Caco-2 (cell line): ENCODE measurements at regions not wholly inside any gene's neighbourhood (a gene's known extent, or its start where the extent isn't known, plus 50 kb on each side); places are given as distances from the start of the nearest gene placed in this dataset.
A peak's percentile ranks its signal among the peaks of the same experiment; 100 is the strongest.

Experiments
- BruUV-seq: library from RNA; stranded (reverse); fragments of 400-500 nt; replicated peaks from 2 replicates; lab custom pipeline; 2021; lab: Mats Ljungman, UMichigan
- CTCF ChIA-PET: fragments of 300-600 bp; sonication (Branson Sonifier 250); formaldehyde crosslinking; loops from one replicate; lab custom pipeline; 2022; ENCODE audit warnings: antibody characterized with exemption; lab: Charles Lee
- POLR2A ChIA-PET: fragments of 300-600 bp; sonication (Branson Sonifier 250); formaldehyde crosslinking; loops from one replicate; lab custom pipeline; 2022; ENCODE audit warnings: antibody characterized with exemption; lab: Charles Lee
- DNase-seq, 2 experiments: peaks; one replicate each; pipeline versions ENCODE4 v3.0.0 to v3.0.0-alpha.2; 2020 to 2022
- H3K27me3 ChIP-seq: replicated peaks from 2 replicates; pipeline ENCODE4 v1.6.0; 2011; ENCODE audit warnings: low read length; ENCODE audit not compliant: control insufficient read depth, insufficient read depth
- H3K36me3 ChIP-seq: 2 replicates; pipeline ENCODE4 v1.5.1; 2011; ENCODE audit warnings: low read length; ENCODE audit not compliant: control insufficient read depth, insufficient read depth
- H3K4me1 ChIP-seq: fragments of 250-450 bp; sonication (Bioruptor Pico); 2 replicates; pipeline ENCODE4 v1.5.1; 2020; ENCODE audit warnings: mild to moderate bottlenecking
- H3K4me3 ChIP-seq: 2 replicates; pipeline ENCODE4 v1.5.1; 2011; ENCODE audit warnings: low read depth, mild to moderate bottlenecking, control low read depth, low read length
- H3K9me3 ChIP-seq: fragments of 250-450 bp; sonication (Bioruptor Pico); 2 replicates; pipeline ENCODE4 v1.5.1; 2020; ENCODE audit warnings: mild to moderate bottlenecking, moderate library complexity
- H3K27ac Mint-ChIP-seq: one replicate; pipeline ENCODE4 v1.8.0; 2022; ENCODE audit warnings: mixed read lengths; ENCODE audit not compliant: unreplicated experiment
- H3K27me3 Mint-ChIP-seq: one replicate; pipeline ENCODE4 v1.8.0; 2022; ENCODE audit warnings: mixed read lengths; ENCODE audit not compliant: insufficient read depth, unreplicated experiment
- H3K36me3 Mint-ChIP-seq: one replicate; pipeline ENCODE4 v1.8.0; 2022; ENCODE audit warnings: mild to moderate bottlenecking, mixed read lengths; ENCODE audit not compliant: insufficient read depth, unreplicated experiment
- H3K4me1 Mint-ChIP-seq: one replicate; pipeline ENCODE4 v1.8.0; 2022; ENCODE audit warnings: low read depth, mixed read lengths; ENCODE audit not compliant: unreplicated experiment
- H3K4me3 Mint-ChIP-seq: one replicate; pipeline ENCODE4 v1.8.0; 2022; ENCODE audit warnings: mild to moderate bottlenecking, moderate library complexity, mixed read lengths; ENCODE audit not compliant: unreplicated experiment
- H3K9me3 Mint-ChIP-seq: one replicate; pipeline ENCODE4 v1.8.0; 2022; ENCODE audit warnings: mixed read lengths; ENCODE audit not compliant: unreplicated experiment
- intact Hi-C: fragments of 100-400 bp; cut with micrococcal nuclease; formaldehyde crosslinking; loops from one replicate; pipeline ENCODE4 v1.10.0; 2022; ENCODE audit not compliant: unreplicated experiment
- TF ChIP-seq, protein P1 (sequence below), 2 experiments: fragments of 200-600 bp in 1 of 2; IDR thresholded peaks; 1 replicate in 1 of 2; 2 replicates in 1 of 2; pipeline versions ENCODE4 v1.5.1 to v1.8.0; 2011 to 2022; ENCODE audit warnings: antibody characterized with exemption in 1 of 2, control low read depth in 1 of 2, inconsistent platforms in 1 of 2, low read depth in 1 of 2, low read length in 1 of 2, mild to moderate bottlenecking in 1 of 2, moderate library complexity in 1 of 2; ENCODE audit not compliant: insufficient read depth in 1 of 2, severe bottlenecking in 1 of 2, unreplicated experiment in 1 of 2

DNA sequence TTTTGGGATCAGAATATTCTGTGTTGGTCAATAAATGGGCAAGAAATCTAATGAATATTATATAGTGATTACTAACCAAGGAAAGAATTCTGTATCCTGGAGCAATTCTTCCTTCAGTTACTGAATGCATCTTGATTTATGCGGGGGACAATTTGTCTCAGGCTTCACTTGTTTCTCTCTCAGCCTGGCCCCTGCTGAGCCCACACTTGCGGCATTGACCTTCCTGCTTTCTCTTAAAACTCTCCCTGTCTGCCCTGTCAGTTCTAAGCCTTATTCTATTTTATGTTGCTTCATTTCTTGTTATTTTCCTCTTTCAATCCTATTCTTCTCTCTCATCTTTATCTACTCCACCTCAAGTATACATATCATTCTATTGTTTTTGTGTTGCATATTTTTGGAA lies 122.1 kb upstream of the TPK1 start:
- no peak overlapping the region for H3K4me3 ChIP-seq
- H3K9me3 ChIP-seq, result peaks cover 3% of the 10 kb centered on the region; the same call in 1 of the 2 replicates
- no peaks in the 10 kb centered on the region for H3K4me1 ChIP-seq
- TF ChIP-seq, protein P1, sequence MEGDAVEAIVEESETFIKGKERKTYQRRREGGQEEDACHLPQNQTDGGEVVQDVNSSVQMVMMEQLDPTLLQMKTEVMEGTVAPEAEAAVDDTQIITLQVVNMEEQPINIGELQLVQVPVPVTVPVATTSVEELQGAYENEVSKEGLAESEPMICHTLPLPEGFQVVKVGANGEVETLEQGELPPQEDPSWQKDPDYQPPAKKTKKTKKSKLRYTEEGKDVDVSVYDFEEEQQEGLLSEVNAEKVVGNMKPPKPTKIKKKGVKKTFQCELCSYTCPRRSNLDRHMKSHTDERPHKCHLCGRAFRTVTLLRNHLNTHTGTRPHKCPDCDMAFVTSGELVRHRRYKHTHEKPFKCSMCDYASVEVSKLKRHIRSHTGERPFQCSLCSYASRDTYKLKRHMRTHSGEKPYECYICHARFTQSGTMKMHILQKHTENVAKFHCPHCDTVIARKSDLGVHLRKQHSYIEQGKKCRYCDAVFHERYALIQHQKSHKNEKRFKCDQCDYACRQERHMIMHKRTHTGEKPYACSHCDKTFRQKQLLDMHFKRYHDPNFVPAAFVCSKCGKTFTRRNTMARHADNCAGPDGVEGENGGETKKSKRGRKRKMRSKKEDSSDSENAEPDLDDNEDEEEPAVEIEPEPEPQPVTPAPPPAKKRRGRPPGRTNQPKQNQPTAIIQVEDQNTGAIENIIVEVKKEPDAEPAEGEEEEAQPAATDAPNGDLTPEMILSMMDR (IDR thresholded peaks at IDR 0.05; ENCODE audit: insufficient read depth in 1 of 2, low read depth in 1 of 2, low read length in 1 of 2, severe bottlenecking in 1 of 2, unreplicated experiment in 1 of 2), result no peak
- ChIA-PET CTCF (no interaction called here), POLR2A (no interaction called here)
- H3K36me3 ChIP-seq, result no peaks in the 10 kb centered on the region
- H3K27me3 Mint-ChIP-seq, result peaks cover 5% of the 10 kb centered on the region
- DNase-seq, result no peak
- H3K27ac Mint-ChIP-seq, result no peak overlapping the region
- H3K9me3 Mint-ChIP-seq, result no peaks in the 10 kb centered on the region
- H3K4me3 Mint-ChIP-seq, result no peak overlapping the region
- no peaks in the 10 kb centered on the region for H3K36me3 Mint-ChIP-seq
- no TSS peak for BruUV-seq
- no peaks in the 10 kb centered on the region for H3K27me3 ChIP-seq
- intact Hi-C loops, result no loop called here
- H3K4me1 Mint-ChIP-seq, result no peaks in the 10 kb centered on the region

DNA sequence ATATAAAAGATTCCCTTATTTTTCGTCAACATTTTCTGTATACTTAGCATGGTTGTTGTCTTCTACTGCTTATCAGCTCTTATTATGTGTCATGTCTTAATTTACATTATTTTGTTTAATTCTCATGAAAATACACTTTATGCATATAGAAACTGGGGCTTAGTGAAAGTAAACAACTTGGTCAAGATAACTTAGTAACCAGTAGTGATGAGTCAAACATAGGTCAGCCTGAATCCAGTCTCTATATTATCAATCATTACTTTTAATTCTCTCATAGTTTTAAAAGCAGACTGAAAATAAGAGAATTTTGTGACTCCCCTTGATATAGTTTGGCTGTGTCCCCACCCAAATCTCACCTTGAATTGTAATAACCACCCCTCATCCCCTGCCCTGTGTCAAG lies 119.6 kb upstream of the TPK1 start:
- TF ChIP-seq, protein P1 (IDR thresholded peaks at IDR 0.05; ENCODE audit: insufficient read depth in 1 of 2, low read depth in 1 of 2, low read length in 1 of 2, severe bottlenecking in 1 of 2, unreplicated experiment in 1 of 2), result no peak
- H3K36me3 Mint-ChIP-seq, result no peaks in the 10 kb centered on the region

DNA sequence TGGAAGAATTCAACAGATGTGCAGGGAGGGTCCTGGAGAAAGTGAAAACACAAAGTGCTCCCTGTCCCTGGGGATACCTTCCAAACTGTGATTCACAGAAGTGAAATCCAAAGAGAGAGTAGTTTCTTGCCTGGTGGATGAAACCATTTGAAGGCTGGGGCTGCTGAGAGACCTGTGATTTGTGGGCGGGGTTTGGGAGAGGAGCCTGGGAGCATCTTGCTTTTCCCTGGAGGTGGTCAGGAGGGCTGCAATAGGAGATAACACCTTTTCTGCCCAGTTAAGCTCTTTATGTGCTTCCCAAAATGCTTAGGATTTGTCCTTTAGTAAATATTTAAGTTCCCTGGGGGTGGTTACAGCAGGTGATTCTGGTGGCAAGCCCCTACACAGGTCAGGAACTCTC lies 105.3 kb upstream of the TPK1 start:
- Mint-ChIP-seq H3K27ac (no peak overlapping the region), H3K27me3 (no peaks in the 10 kb centered on the region), H3K4me1 (no peaks in the 10 kb centered on the region), H3K36me3 (no peaks in the 10 kb centered on the region), H3K9me3 (peaks cover 5% of the 10 kb centered on the region), H3K4me3 (no peak overlapping the region)
- Histone ChIP-seq H3K4me3 (no peak overlapping the region), H3K4me1 (no peaks in the 10 kb centered on the region), H3K36me3 (no peaks in the 10 kb centered on the region), H3K27me3 (no peaks in the 10 kb centered on the region), H3K9me3 (no peaks in the 10 kb centered on the region)
- DNase-seq, result peak in 1 of 2 experiments; percentile 25
- intact Hi-C loops, result no loop called here
- no TSS peak for BruUV-seq
- POLR2A ChIA-PET, result no interaction called here
- CTCF ChIA-PET, result no interaction called here
- TF ChIP-seq, protein P1 (IDR thresholded peaks at IDR 0.05; ENCODE audit: insufficient read depth in 1 of 2, low read depth in 1 of 2, low read length in 1 of 2, severe bottlenecking in 1 of 2, unreplicated experiment in 1 of 2), result no peak

More for the DNA sequence above, 119.6 kb upstream of the TPK1 start:
- Mint-ChIP-seq H3K27ac (no peak overlapping the region), H3K27me3 (peaks cover 5% of the 10 kb centered on the region), H3K9me3 (no peaks in the 10 kb centered on the region), H3K4me1 (no peaks in the 10 kb centered on the region), H3K4me3 (no peak overlapping the region)
- ChIA-PET CTCF (no interaction called here), POLR2A (no interaction called here)
- H3K27me3 ChIP-seq, result no peaks in the 10 kb centered on the region
- no TSS peak for BruUV-seq
- H3K4me3 ChIP-seq, result no peak overlapping the region
- DNase-seq, result no peak
- intact Hi-C loops, result no loop called here
- no peaks in the 10 kb centered on the region for H3K36me3 ChIP-seq
- H3K9me3 ChIP-seq, result peaks cover 3% of the 10 kb centered on the region; the same call in 1 of the 2 replicates
- H3K4me1 ChIP-seq, result no peaks in the 10 kb centered on the region
